Panc1 (cell line): ENCODE measurements at regions not wholly inside any gene's neighbourhood (a gene's known extent, or its start where the extent isn't known, plus 50 kb on each side); places are given as distances from the start of the nearest gene placed in this dataset.

Experiments
- ATAC-seq: fragments of 200-7000 bp; cut with Tn5 transposase; 2 replicates; pipeline ENCODE4 v1.9.1; 2020; ENCODE audit warnings: mild to moderate bottlenecking, moderate library complexity
- BruUV-seq: library from RNA; stranded (reverse); fragments of 400-500 nt; replicated peaks from 2 replicates; lab custom pipeline; 2021; lab: Mats Ljungman, UMichigan
- CTCF ChIA-PET: fragments of 300-600 bp; sonication (Branson Sonifier 250); formaldehyde crosslinking; loops from one replicate; lab custom pipeline; 2022; ENCODE audit warnings: antibody characterized with exemption; lab: Charles Lee
- POLR2A ChIA-PET: fragments of 300-600 bp; sonication (Branson Sonifier 250); formaldehyde crosslinking; loops from one replicate; lab custom pipeline; 2022; ENCODE audit warnings: antibody characterized with exemption; lab: Charles Lee
- DNase-seq: peaks from one replicate; pipeline ENCODE4 v3.0.0-alpha.2; 2010; ENCODE audit warnings: low read depth, low spot score
- H3K27ac ChIP-seq: 2 replicates; pipeline ENCODE4 v1.5.1; 2011; ENCODE audit warnings: mild to moderate bottlenecking, low read length, inconsistent platforms
- H3K27me3 ChIP-seq: fragments of 200-500 bp; sonication (Bioruptor generic); 2 replicates; pipeline ENCODE4 v1.6.0; 2014; ENCODE audit warnings: low read length, inconsistent platforms; ENCODE audit not compliant: control insufficient read depth, insufficient read depth
- H3K36me3 ChIP-seq: fragments of 200-500 bp; sonication (Bioruptor generic); 2 replicates; pipeline ENCODE4 v1.5.1; 2014; ENCODE audit warnings: inconsistent platforms, mild to moderate bottlenecking, low read length, moderate library complexity; ENCODE audit not compliant: control insufficient read depth, insufficient read depth
- H3K4me1 ChIP-seq: 2 replicates; pipeline ENCODE4 v1.5.1; 2011; ENCODE audit warnings: inconsistent platforms, mild to moderate bottlenecking, low read length, moderate library complexity; ENCODE audit not compliant: control insufficient read depth, insufficient read depth
- H3K4me3 ChIP-seq, 2 experiments: 2 replicates each; pipeline ENCODE4 v1.5.1; 2011 to 2012; ENCODE audit warnings: low read depth in 2 of 2, low read length in 2 of 2, mild to moderate bottlenecking in 2 of 2, inconsistent platforms in 1 of 2, moderate library complexity in 1 of 2
- H3K9me3 ChIP-seq: fragments of 200-500 bp; sonication (Bioruptor generic); 2 replicates; pipeline ENCODE4 v1.5.1; 2014; ENCODE audit warnings: low read depth, mild to moderate bottlenecking, inconsistent platforms, low read length, moderate library complexity; ENCODE audit not compliant: control insufficient read depth, insufficient read depth
- POLR2AphosphoS5 ChIP-seq: IDR thresholded peaks from 2 replicates; pipeline ENCODE4 v1.6.1; 2012; ENCODE audit warnings: mild to moderate bottlenecking, low read depth, low read length, moderate library complexity
- SIN3A ChIP-seq: IDR thresholded peaks from 2 replicates; pipeline ENCODE4 v1.6.1; 2012; ENCODE audit warnings: low read depth, mild to moderate bottlenecking, low read length, moderate library complexity, borderline replicate concordance; ENCODE audit not compliant: insufficient read depth
- TCF7L2 ChIP-seq: IDR thresholded peaks from 2 replicates; pipeline ENCODE4 v1.6.1; 2011; ENCODE audit warnings: mild to moderate bottlenecking, low read depth, low read length, inconsistent platforms
- in situ Hi-C: cut with HindIII; loops from 2 replicates; pipeline ENCODE4 v1.10.0; 2016; ENCODE audit warnings: low sequenced_read_pairs, low pct_unique_long_range_greater_than_20kb
- intact Hi-C: fragments of 100-400 bp; cut with micrococcal nuclease; formaldehyde crosslinking; loops from one replicate; pipeline ENCODE4 v1.10.0; 2022; ENCODE audit not compliant: unreplicated experiment
- TF ChIP-seq, protein P1 (sequence below): fragments of 450-650 bp; IDR thresholded peaks from 2 replicates; pipeline ENCODE4 v1.5.1; 2017; ENCODE audit warnings: mild to moderate bottlenecking
- TF ChIP-seq, protein P2 (sequence below), 2 experiments: IDR thresholded peaks; 2 replicates each; pipeline ENCODE4 v1.6.1; 2011 to 2012; ENCODE audit warnings: low read depth in 2 of 2, control low read depth in 1 of 2, low read length in 1 of 2, mild to moderate bottlenecking in 1 of 2, moderate library complexity in 1 of 2; ENCODE audit not compliant: insufficient read depth in 1 of 2

DNA sequence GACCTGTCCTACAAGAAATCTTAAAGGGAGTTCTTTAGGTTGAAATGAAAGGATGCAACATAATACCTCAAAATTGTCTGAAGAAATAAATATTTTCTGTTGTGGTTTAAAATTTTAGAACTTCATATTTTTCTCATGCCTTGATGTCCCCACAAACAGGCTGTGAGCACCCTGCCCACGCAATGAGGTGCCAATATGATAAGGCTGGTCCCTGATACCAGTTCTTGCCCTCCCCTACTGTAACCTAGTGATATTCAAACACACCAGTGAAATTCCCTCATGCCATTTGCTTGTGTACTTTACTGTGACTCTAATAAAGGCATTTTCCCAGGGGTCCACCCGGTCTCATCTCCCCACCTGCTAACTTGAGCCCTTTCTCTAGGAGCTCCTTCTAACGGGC lies 67.3 kb upstream of the SIRPG start:
- ChIA-PET CTCF (no interaction called here), POLR2A (no interaction called here)
- in situ Hi-C loops (no loop called here), intact Hi-C loops (no loop called here)
- TF ChIP-seq, protein P1, sequence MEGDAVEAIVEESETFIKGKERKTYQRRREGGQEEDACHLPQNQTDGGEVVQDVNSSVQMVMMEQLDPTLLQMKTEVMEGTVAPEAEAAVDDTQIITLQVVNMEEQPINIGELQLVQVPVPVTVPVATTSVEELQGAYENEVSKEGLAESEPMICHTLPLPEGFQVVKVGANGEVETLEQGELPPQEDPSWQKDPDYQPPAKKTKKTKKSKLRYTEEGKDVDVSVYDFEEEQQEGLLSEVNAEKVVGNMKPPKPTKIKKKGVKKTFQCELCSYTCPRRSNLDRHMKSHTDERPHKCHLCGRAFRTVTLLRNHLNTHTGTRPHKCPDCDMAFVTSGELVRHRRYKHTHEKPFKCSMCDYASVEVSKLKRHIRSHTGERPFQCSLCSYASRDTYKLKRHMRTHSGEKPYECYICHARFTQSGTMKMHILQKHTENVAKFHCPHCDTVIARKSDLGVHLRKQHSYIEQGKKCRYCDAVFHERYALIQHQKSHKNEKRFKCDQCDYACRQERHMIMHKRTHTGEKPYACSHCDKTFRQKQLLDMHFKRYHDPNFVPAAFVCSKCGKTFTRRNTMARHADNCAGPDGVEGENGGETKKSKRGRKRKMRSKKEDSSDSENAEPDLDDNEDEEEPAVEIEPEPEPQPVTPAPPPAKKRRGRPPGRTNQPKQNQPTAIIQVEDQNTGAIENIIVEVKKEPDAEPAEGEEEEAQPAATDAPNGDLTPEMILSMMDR, result no peak
- TF ChIP-seq POLR2AphosphoS5, result no peak
- no peak for TF ChIP-seq SIN3A
- no peak for TF ChIP-seq TCF7L2
- TF ChIP-seq, protein P2, sequence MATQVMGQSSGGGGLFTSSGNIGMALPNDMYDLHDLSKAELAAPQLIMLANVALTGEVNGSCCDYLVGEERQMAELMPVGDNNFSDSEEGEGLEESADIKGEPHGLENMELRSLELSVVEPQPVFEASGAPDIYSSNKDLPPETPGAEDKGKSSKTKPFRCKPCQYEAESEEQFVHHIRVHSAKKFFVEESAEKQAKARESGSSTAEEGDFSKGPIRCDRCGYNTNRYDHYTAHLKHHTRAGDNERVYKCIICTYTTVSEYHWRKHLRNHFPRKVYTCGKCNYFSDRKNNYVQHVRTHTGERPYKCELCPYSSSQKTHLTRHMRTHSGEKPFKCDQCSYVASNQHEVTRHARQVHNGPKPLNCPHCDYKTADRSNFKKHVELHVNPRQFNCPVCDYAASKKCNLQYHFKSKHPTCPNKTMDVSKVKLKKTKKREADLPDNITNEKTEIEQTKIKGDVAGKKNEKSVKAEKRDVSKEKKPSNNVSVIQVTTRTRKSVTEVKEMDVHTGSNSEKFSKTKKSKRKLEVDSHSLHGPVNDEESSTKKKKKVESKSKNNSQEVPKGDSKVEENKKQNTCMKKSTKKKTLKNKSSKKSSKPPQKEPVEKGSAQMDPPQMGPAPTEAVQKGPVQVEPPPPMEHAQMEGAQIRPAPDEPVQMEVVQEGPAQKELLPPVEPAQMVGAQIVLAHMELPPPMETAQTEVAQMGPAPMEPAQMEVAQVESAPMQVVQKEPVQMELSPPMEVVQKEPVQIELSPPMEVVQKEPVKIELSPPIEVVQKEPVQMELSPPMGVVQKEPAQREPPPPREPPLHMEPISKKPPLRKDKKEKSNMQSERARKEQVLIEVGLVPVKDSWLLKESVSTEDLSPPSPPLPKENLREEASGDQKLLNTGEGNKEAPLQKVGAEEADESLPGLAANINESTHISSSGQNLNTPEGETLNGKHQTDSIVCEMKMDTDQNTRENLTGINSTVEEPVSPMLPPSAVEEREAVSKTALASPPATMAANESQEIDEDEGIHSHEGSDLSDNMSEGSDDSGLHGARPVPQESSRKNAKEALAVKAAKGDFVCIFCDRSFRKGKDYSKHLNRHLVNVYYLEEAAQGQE (IDR thresholded peaks at IDR 0.05; ENCODE audit: insufficient read depth in 1 of 2, low read depth in 2 of 2, low read length in 1 of 2), result no peak
- Histone ChIP-seq H3K27ac (no peak overlapping the region), H3K4me3 (no peak overlapping the region), H3K9me3 (no peaks in the 10 kb centered on the region), H3K4me1 (no peaks in the 10 kb centered on the region), H3K36me3 (no peaks in the 10 kb centered on the region), H3K27me3 (peaks cover 3% of the 10 kb centered on the region; the same call in 1 of the 2 replicates)
- DNase-seq (no peak), ATAC-seq (no peak)
- no TSS peak for BruUV-seq

GRCh38 chr20:1722513-1723050 lies 65.0 kb upstream of the SIRPG start:
- no peak for ATAC-seq
- in situ Hi-C loops (no loop called here), intact Hi-C loops (no loop called here)
- DNase-seq, result no peak
- H3K27me3 ChIP-seq, result peaks cover 3% of the 10 kb centered on the region; the same call in 1 of the 2 replicates
- H3K36me3 ChIP-seq, result no peaks in the 10 kb centered on the region
- POLR2A ChIA-PET, result no interaction called here
- H3K27ac ChIP-seq, result no peak overlapping the region
- H3K9me3 ChIP-seq, result no peaks in the 10 kb centered on the region
- H3K4me1 ChIP-seq, result no peaks in the 10 kb centered on the region
- CTCF ChIA-PET, result no interaction called here
- TF ChIP-seq, protein P1, result no peak
- TF ChIP-seq SIN3A (no peak), TCF7L2 (no peak), POLR2AphosphoS5 (no peak)
- TF ChIP-seq, protein P2 (IDR thresholded peaks at IDR 0.05; ENCODE audit: insufficient read depth in 1 of 2, low read depth in 2 of 2, low read length in 1 of 2), result no peak
- no TSS peak for BruUV-seq
- no peak overlapping the region for H3K4me3 ChIP-seq
